ENCODE measurements at regions not wholly inside any gene's neighbourhood (a gene's known extent, or its start where the extent isn't known, plus 50 kb on each side); places are given as distances from the start of the nearest gene placed in this dataset.

DNA sequence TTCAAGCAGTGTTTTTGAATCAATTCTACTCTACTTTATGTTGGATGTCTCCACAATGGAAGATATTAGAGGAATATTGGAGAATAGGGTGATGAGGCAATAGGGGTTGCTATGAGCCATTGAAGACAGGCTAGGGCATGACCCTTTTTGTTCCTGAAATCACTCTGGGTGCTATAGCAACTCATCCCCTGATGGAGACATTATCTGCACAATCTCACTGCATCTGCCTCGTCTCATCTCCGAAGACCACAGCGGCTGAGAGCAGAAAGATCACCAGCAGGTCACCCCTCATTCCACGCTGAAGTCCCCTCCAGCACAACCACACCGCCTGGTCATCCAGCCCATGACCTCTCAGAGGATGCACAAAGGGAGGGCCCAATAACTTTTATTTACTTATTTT, 150.4 kb upstream of the TMEM132C start:
- H3K9me3 Mint-ChIP-seq: peaks cover 0 to 2% of the 10 kb centered on the region in 2 donors
- H3K9me3 ChIP-seq (ENCODE audit: control insufficient read depth, insufficient read depth, low read length): peaks cover 5% of the 10 kb centered on the region
- no peak for ATAC-seq
- no peak overlapping the region for H3K27ac Mint-ChIP-seq
- intact Hi-C loops (cut with micrococcal nuclease): no loop called here
- H3K36me3 ChIP-seq (ENCODE audit: control insufficient read depth, insufficient read depth, low read length): no peaks in the 10 kb centered on the region
- no peaks in the 10 kb centered on the region for H3K27me3 ChIP-seq (ENCODE audit: control insufficient read depth, insufficient read depth, low read length)
- H3K4me1 ChIP-seq (ENCODE audit: control insufficient read depth, insufficient read depth, low read length): no peaks in the 10 kb centered on the region
- no peak overlapping the region for H3K4me3 ChIP-seq (ENCODE audit: low read length)
- no peak overlapping the region for H3K4me3 Mint-ChIP-seq
- DNase-seq: no peak
- H3K27me3 Mint-ChIP-seq (ENCODE audit: low read depth in 2 of 2): no peaks in the 10 kb centered on the region
- no peaks in the 10 kb centered on the region for H3K4me1 Mint-ChIP-seq
- TF ChIP-seq CTCF (IDR thresholded peaks at IDR 0.05): no peak
- 95% methylated on average over 4 of the region's 5 CpGs for WGBS (ENCODE audit: insufficient coverage)
- H3K36me3 Mint-ChIP-seq: no peaks in the 10 kb centered on the region
- H3K27ac ChIP-seq (ENCODE audit: low read length): no peak overlapping the region

GRCh38 chr12:128120035-128120434, 146.9 kb upstream of the TMEM132C start:
- H3K27ac Mint-ChIP-seq: no peak overlapping the region
- H3K9me3 Mint-ChIP-seq: no peaks in the 10 kb centered on the region
- H3K27ac ChIP-seq (ENCODE audit: low read length): no peak overlapping the region
- no peak overlapping the region for H3K4me3 ChIP-seq (ENCODE audit: low read length)
- H3K4me1 ChIP-seq (ENCODE audit: control insufficient read depth, insufficient read depth, low read length): no peaks in the 10 kb centered on the region
- H3K36me3 Mint-ChIP-seq: no peaks in the 10 kb centered on the region
- H3K4me1 Mint-ChIP-seq: no peaks in the 10 kb centered on the region
- intact Hi-C loops (cut with micrococcal nuclease): no loop called here
- no peaks in the 10 kb centered on the region for H3K36me3 ChIP-seq (ENCODE audit: control insufficient read depth, insufficient read depth, low read length)
- H3K4me3 Mint-ChIP-seq: no peak overlapping the region
- H3K27me3 Mint-ChIP-seq (ENCODE audit: low read depth in 2 of 2): no peaks in the 10 kb centered on the region
- peaks cover 10% of the 10 kb centered on the region for H3K9me3 ChIP-seq (ENCODE audit: control insufficient read depth, insufficient read depth, low read length)
- H3K27me3 ChIP-seq (ENCODE audit: control insufficient read depth, insufficient read depth, low read length): no peaks in the 10 kb centered on the region
- no peak for TF ChIP-seq CTCF (IDR thresholded peaks at IDR 0.05)
- 92% methylated on average over 4 of the region's 4 CpGs for WGBS (ENCODE audit: insufficient coverage)
- DNase-seq: no peak
- peak in 1 of 3 donors; percentile 18 for ATAC-seq

DNA sequence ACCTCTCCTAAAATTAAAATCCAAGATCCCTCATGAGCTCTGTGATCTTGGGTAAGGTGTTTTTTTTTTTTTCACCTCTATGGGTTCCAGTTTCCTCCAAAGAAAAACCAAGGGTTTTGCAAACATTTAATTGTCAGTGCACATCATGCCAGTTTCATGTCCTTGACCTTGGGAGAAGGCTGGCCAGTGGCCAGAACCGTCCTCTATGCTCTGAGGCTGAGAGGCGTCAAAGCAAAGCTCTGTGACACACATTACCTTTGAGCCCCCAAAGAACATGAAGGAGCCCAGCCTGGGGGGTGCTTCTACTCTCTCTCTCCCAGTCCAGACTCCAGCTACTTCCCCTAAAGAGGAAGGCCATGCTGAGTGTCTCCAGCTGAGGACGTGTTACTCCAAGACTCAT, 145.5 kb upstream of the TMEM132C start:
- Mint-ChIP-seq H3K36me3 (no peaks in the 10 kb centered on the region), H3K27me3 (ENCODE audit: low read depth in 2 of 2) (no peaks in the 10 kb centered on the region), H3K27ac (no peak overlapping the region), H3K4me3 (no peak overlapping the region), H3K9me3 (no peaks in the 10 kb centered on the region), H3K4me1 (no peaks in the 10 kb centered on the region)
- TF ChIP-seq CTCF (IDR thresholded peaks at IDR 0.05): no peak
- DNase-seq (no peak), ATAC-seq (no peak)
- H3K27ac ChIP-seq (ENCODE audit: low read length): no peak overlapping the region
- H3K27me3 ChIP-seq (ENCODE audit: control insufficient read depth, insufficient read depth, low read length): no peaks in the 10 kb centered on the region
- intact Hi-C loops (cut with micrococcal nuclease): no loop called here
- H3K4me3 ChIP-seq (ENCODE audit: low read length): no peak overlapping the region
- 78% methylated on average over 3 of the region's 3 CpGs for WGBS (ENCODE audit: insufficient coverage)
- H3K9me3 ChIP-seq (ENCODE audit: control insufficient read depth, insufficient read depth, low read length): peaks cover 10% of the 10 kb centered on the region
- no peaks in the 10 kb centered on the region for H3K4me1 ChIP-seq (ENCODE audit: control insufficient read depth, insufficient read depth, low read length)
- H3K36me3 ChIP-seq (ENCODE audit: control insufficient read depth, insufficient read depth, low read length): no peaks in the 10 kb centered on the region

GRCh38 chr12:128123096-128123495, 143.9 kb upstream of the TMEM132C start:
- no peak overlapping the region for H3K4me3 Mint-ChIP-seq
- TF ChIP-seq CTCF (IDR thresholded peaks at IDR 0.05): no peak
- H3K9me3 ChIP-seq (ENCODE audit: control insufficient read depth, insufficient read depth, low read length): peaks cover 10% of the 10 kb centered on the region
- peaks cover 0 to 2% of the 10 kb centered on the region in 2 donors for H3K9me3 Mint-ChIP-seq
- DNase-seq: no peak
- no peaks in the 10 kb centered on the region for H3K27me3 Mint-ChIP-seq (ENCODE audit: low read depth in 2 of 2)
- intact Hi-C loops (cut with micrococcal nuclease): no loop called here
- H3K27me3 ChIP-seq (ENCODE audit: control insufficient read depth, insufficient read depth, low read length): no peaks in the 10 kb centered on the region
- no peak overlapping the region for H3K27ac Mint-ChIP-seq
- no peak overlapping the region for H3K27ac ChIP-seq (ENCODE audit: low read length)
- no peaks in the 10 kb centered on the region for H3K36me3 Mint-ChIP-seq
- no peak overlapping the region for H3K4me3 ChIP-seq (ENCODE audit: low read length)
- no peaks in the 10 kb centered on the region for H3K36me3 ChIP-seq (ENCODE audit: control insufficient read depth, insufficient read depth, low read length)
- H3K4me1 Mint-ChIP-seq: no peaks in the 10 kb centered on the region
- WGBS (ENCODE audit: insufficient coverage): 92% methylated on average over 8 of the region's 8 CpGs
- no peaks in the 10 kb centered on the region for H3K4me1 ChIP-seq (ENCODE audit: control insufficient read depth, insufficient read depth, low read length)
- ATAC-seq: no peak

All from natural killer cell (primary cell).